ENCODE measurements at regions not wholly inside any gene's neighbourhood (a gene's known extent, or its start where the extent isn't known, plus 50 kb on each side); places are given as distances from the start of the nearest gene placed in this dataset.

GRCh38 chr4:178664621-178665020 is 1222.4 kb upstream of the AGA start:
- Histone ChIP-seq H4K20me1 (ENCODE audit: insufficient read depth, low read length) (no peaks in the 10 kb centered on the region), H3K9ac (ENCODE audit: low read length) (no peak overlapping the region), H3K36me3 (ENCODE audit: insufficient read depth, low read length) (no peaks in the 10 kb centered on the region), H2AFZ (ENCODE audit: low read depth, low read length) (no peak overlapping the region), H3K79me2 (ENCODE audit: insufficient read depth, low read length) (no peaks in the 10 kb centered on the region), H3K4me1 (ENCODE audit: insufficient read depth, low read length) (no peaks in the 10 kb centered on the region), H3K4me2 (ENCODE audit: low read length) (no peak overlapping the region), H3K9me3 (ENCODE audit: insufficient read depth, low read depth, low read length) (no peaks in the 10 kb centered on the region), H3K4me3 (ENCODE audit: insufficient read depth, low read depth, low read length) (no peak overlapping the region), H3K27ac (ENCODE audit: low read depth, low read length) (no peak overlapping the region), H3K27me3 (ENCODE audit: insufficient read depth, low read length) (no peaks in the 10 kb centered on the region)
- no peaks in the 10 kb centered on the region for H3K27me3 Mint-ChIP-seq (ENCODE audit: low read depth, unreplicated experiment)
- H3K4me1 Mint-ChIP-seq (ENCODE audit: low read depth, unreplicated experiment): no peaks in the 10 kb centered on the region
- FAIRE-seq (no peak), DNase-seq (ENCODE audit: low read depth) (no peak)
- H3K9me3 Mint-ChIP-seq (ENCODE audit: unreplicated experiment): no peaks in the 10 kb centered on the region
- TF ChIP-seq EZH2 (IDR thresholded peaks at IDR 0.05; ENCODE audit: insufficient read depth, low read length) (no peak), CTCF (IDR thresholded peaks at IDR 0.05; ENCODE audit: insufficient read depth, low read depth, low read length) (no peak)
- no peaks in the 10 kb centered on the region for H3K36me3 Mint-ChIP-seq (ENCODE audit: low read depth, unreplicated experiment)
- no peak overlapping the region for H3K27ac Mint-ChIP-seq (ENCODE audit: unreplicated experiment)
- H3K4me3 Mint-ChIP-seq (ENCODE audit: unreplicated experiment): no peak overlapping the region

DNA sequence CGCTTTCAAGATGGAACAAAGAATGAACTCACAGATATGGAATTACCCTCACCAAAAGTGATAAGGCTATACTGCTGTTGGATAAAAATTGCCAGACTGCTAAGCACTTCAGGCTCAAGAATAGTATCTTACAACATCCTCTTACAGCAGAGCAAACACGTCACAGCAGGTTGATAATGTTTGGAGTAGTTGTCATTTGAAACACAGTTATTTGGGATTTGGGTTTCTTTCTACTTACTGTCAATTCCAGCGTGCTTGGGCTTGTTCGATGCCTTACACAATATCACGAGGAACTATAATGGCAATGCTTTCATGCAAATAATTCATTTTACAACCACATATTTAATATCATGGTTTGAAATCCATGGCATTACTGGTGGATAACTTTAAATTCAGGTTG is 1223.7 kb upstream of the AGA start:
- no peaks in the 10 kb centered on the region for H3K9me3 Mint-ChIP-seq (ENCODE audit: unreplicated experiment)
- Histone ChIP-seq H3K9ac (ENCODE audit: low read length) (no peak overlapping the region), H3K36me3 (ENCODE audit: insufficient read depth, low read length) (no peaks in the 10 kb centered on the region), H3K4me1 (ENCODE audit: insufficient read depth, low read length) (no peaks in the 10 kb centered on the region), H3K9me3 (ENCODE audit: insufficient read depth, low read depth, low read length) (no peaks in the 10 kb centered on the region), H3K4me2 (ENCODE audit: low read length) (no peak overlapping the region), H3K4me3 (ENCODE audit: insufficient read depth, low read depth, low read length) (no peak overlapping the region), H3K27me3 (ENCODE audit: insufficient read depth, low read length) (no peaks in the 10 kb centered on the region), H4K20me1 (ENCODE audit: insufficient read depth, low read length) (no peaks in the 10 kb centered on the region), H3K27ac (ENCODE audit: low read depth, low read length) (no peak overlapping the region), H2AFZ (ENCODE audit: low read depth, low read length) (no peak overlapping the region), H3K79me2 (ENCODE audit: insufficient read depth, low read length) (no peaks in the 10 kb centered on the region)
- FAIRE-seq (no peak), DNase-seq (ENCODE audit: low read depth) (no peak)
- no peaks in the 10 kb centered on the region for H3K27me3 Mint-ChIP-seq (ENCODE audit: low read depth, unreplicated experiment)
- H3K36me3 Mint-ChIP-seq (ENCODE audit: low read depth, unreplicated experiment): no peaks in the 10 kb centered on the region
- TF ChIP-seq CTCF (IDR thresholded peaks at IDR 0.05; ENCODE audit: insufficient read depth, low read depth, low read length) (no peak), EZH2 (IDR thresholded peaks at IDR 0.05; ENCODE audit: insufficient read depth, low read length) (no peak)
- no peak overlapping the region for H3K27ac Mint-ChIP-seq (ENCODE audit: unreplicated experiment)
- no peak overlapping the region for H3K4me3 Mint-ChIP-seq (ENCODE audit: unreplicated experiment)
- H3K4me1 Mint-ChIP-seq (ENCODE audit: low read depth, unreplicated experiment): no peaks in the 10 kb centered on the region

DNA sequence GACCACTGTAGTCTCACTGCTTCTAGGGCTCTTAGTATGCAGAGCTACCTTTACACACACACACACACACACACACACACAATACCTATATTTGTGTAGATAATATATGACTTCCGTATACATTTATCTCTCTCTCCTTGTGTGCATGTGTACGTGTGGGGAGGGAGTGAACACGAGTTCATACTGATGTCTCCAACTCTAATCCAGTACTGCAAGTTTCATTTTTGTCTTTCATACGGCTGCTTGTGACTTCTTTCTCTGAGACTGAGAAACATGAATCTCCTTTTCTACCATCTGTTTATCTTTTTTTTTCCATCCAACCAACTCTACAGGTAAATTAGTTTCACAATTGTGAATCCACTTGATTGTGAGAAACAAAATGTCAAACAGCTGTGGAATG is 1229.5 kb upstream of the AGA start:
- H3K4me3 Mint-ChIP-seq (ENCODE audit: unreplicated experiment): no peak overlapping the region
- Histone ChIP-seq H3K9ac (ENCODE audit: low read length) (no peak overlapping the region), H3K79me2 (ENCODE audit: insufficient read depth, low read length) (no peaks in the 10 kb centered on the region), H3K36me3 (ENCODE audit: insufficient read depth, low read length) (no peaks in the 10 kb centered on the region), H3K4me1 (ENCODE audit: insufficient read depth, low read length) (no peaks in the 10 kb centered on the region), H3K4me2 (ENCODE audit: low read length) (no peak overlapping the region), H3K27me3 (ENCODE audit: insufficient read depth, low read length) (no peaks in the 10 kb centered on the region), H3K9me3 (ENCODE audit: insufficient read depth, low read depth, low read length) (no peaks in the 10 kb centered on the region), H4K20me1 (ENCODE audit: insufficient read depth, low read length) (no peaks in the 10 kb centered on the region), H2AFZ (ENCODE audit: low read depth, low read length) (no peak overlapping the region), H3K27ac (ENCODE audit: low read depth, low read length) (no peak overlapping the region), H3K4me3 (ENCODE audit: insufficient read depth, low read depth, low read length) (no peak overlapping the region)
- no peak overlapping the region for H3K27ac Mint-ChIP-seq (ENCODE audit: unreplicated experiment)
- no peaks in the 10 kb centered on the region for H3K27me3 Mint-ChIP-seq (ENCODE audit: low read depth, unreplicated experiment)
- no peaks in the 10 kb centered on the region for H3K36me3 Mint-ChIP-seq (ENCODE audit: low read depth, unreplicated experiment)
- H3K9me3 Mint-ChIP-seq (ENCODE audit: unreplicated experiment): no peaks in the 10 kb centered on the region
- no peak for TF ChIP-seq EZH2 (IDR thresholded peaks at IDR 0.05; ENCODE audit: insufficient read depth, low read length)
- no peak for TF ChIP-seq CTCF (IDR thresholded peaks at IDR 0.05; ENCODE audit: insufficient read depth, low read depth, low read length)
- FAIRE-seq (no peak), DNase-seq (ENCODE audit: low read depth) (no peak)
- peaks cover 2% of the 10 kb centered on the region for H3K4me1 Mint-ChIP-seq (ENCODE audit: low read depth, unreplicated experiment)
